ENCODE measurements at regions not wholly inside any gene's neighbourhood (a gene's known extent, or its start where the extent isn't known, plus 50 kb on each side); places are given as distances from the start of the nearest gene placed in this dataset.
A peak's percentile ranks its signal among the peaks of the same experiment; 100 is the strongest.

DNA sequence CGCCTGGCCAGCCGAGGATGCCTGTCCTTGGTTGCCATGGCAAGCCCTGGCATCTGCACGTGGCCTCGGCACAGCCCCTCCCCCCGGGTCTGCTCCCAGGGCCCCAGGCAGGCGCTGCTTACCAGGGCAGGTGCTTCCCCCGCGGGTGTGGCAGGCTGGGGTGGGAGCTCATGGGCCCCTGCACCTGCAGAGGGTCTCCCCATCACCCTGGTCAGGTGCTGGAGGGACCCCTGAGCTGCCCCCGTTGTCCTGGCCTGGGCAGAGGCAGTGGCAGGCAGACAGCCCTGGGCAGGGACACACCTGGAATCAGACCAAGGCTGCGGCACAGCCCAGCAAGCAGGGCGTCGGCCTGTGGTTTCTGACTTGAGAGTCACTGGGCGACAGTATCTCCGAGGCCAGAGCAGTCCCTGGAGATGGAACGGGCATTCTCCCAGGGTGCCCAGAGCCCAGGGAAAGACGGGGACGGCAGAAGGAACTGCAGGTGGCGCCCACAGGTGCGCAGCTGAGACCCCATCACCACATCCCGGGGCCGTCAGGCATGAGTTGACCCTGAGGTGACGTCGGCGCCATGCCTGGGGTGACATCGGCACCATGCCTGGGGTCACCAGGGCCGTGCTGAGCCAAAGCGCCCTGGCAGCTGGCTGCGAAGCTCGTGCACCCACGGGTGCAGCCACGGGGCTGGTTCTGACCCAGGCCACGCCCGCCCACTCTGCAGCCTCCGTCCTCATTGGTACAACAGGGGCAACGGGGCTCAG lies 56.1 kb upstream of the FBRSL1 start:
- peak in 2 of 5 donors; percentile 55 to 68 for DNase-seq
- TF ChIP-seq, protein P1, sequence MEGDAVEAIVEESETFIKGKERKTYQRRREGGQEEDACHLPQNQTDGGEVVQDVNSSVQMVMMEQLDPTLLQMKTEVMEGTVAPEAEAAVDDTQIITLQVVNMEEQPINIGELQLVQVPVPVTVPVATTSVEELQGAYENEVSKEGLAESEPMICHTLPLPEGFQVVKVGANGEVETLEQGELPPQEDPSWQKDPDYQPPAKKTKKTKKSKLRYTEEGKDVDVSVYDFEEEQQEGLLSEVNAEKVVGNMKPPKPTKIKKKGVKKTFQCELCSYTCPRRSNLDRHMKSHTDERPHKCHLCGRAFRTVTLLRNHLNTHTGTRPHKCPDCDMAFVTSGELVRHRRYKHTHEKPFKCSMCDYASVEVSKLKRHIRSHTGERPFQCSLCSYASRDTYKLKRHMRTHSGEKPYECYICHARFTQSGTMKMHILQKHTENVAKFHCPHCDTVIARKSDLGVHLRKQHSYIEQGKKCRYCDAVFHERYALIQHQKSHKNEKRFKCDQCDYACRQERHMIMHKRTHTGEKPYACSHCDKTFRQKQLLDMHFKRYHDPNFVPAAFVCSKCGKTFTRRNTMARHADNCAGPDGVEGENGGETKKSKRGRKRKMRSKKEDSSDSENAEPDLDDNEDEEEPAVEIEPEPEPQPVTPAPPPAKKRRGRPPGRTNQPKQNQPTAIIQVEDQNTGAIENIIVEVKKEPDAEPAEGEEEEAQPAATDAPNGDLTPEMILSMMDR (IDR thresholded peaks at IDR 0.05; ENCODE audit: borderline replicate concordance, extremely low read depth, insufficient read depth) = no peak
- Histone ChIP-seq H3K9me3 (ENCODE audit: control insufficient read depth in 2 of 3, insufficient read depth in 1 of 3, low read length in 3 of 3) (no peaks in the 10 kb centered on the region), H3K36me3 (ENCODE audit: control insufficient read depth in 2 of 3, insufficient read depth in 3 of 3, low read length in 3 of 3) (no peaks in the 10 kb centered on the region), H3K4me3 (ENCODE audit: low read length in 3 of 3) (no peak overlapping the region), H3K27ac (ENCODE audit: low read depth in 2 of 2, low read length in 2 of 2) (no peak overlapping the region), H3K27me3 (ENCODE audit: control insufficient read depth, insufficient read depth, low read length) (no peaks in the 10 kb centered on the region), H3K9ac (ENCODE audit: low read length in 3 of 3) (no peak overlapping the region), H3K4me1 (ENCODE audit: control insufficient read depth in 2 of 3, insufficient read depth in 2 of 3, low read depth in 1 of 3, low read length in 3 of 3) (peaks cover 0 to 10% (median 2%) of the 10 kb centered on the region in 3 donors)
- no peak for FAIRE-seq
- intact Hi-C loops (cut with DNase I) = no loop called here

DNA sequence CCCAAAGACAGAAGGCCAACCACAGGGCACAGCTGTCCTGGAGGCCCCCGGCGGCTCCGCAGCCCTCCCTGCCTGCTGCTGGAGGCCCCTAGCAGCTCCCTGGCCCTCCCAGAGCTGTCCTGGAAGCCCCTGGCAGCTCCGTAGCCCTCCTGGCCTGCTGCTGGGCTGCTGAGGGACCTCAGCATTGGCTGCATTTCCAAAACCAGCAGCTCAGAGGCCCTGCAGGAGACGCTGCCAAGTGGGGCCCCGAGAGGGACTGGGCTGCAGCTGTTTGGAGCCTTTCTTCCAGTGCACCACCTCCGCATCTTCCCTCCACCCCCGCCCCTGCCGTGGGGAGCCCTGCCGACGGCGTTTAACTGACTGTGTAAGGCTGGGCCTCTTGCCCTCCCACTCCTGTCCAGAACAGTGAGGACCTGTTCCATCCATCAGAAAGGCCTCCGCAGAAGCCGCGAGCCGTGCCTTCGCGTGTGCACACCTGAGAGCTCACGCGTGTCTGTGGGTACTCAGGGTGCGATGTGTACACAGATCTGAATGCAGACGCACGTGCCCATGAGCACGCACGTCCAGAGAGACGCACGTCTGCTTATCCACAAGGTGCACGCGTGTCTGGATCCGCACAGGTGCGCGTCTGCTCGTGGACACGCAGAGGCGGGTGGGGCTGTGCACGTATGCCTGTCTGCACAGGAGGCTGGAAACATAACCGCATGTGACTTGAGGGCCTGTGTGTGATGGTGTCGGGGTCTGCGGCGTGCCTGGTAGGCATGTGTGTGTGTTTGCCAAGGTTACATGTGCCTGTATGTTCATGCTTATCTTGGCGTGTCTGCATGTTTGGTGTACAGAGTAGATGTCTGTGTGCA lies 57.0 kb upstream of the FBRSL1 start:
- H3K9me3 ChIP-seq (ENCODE audit: control insufficient read depth in 2 of 3, insufficient read depth in 1 of 3, low read length in 3 of 3) = no peaks in the 10 kb centered on the region
- TF ChIP-seq, protein P1 (IDR thresholded peaks at IDR 0.05; ENCODE audit: borderline replicate concordance, extremely low read depth, insufficient read depth) = no peak
- no peaks in the 10 kb centered on the region for H3K27me3 ChIP-seq (ENCODE audit: control insufficient read depth, insufficient read depth, low read length)
- H3K9ac ChIP-seq (ENCODE audit: low read length in 3 of 3) = no peak overlapping the region
- peaks cover 0 to 10% (median 2%) of the 10 kb centered on the region in 3 donors for H3K4me1 ChIP-seq (ENCODE audit: control insufficient read depth in 2 of 3, insufficient read depth in 2 of 3, low read depth in 1 of 3, low read length in 3 of 3)
- DNase-seq (peak in 2 of 5 donors; percentile 64 to 86), FAIRE-seq (no peak)
- intact Hi-C loops (cut with DNase I) = no loop called here
- no peak overlapping the region for H3K27ac ChIP-seq (ENCODE audit: low read depth in 2 of 2, low read length in 2 of 2)
- H3K4me3 ChIP-seq (ENCODE audit: low read length in 3 of 3) = no peak overlapping the region
- no peaks in the 10 kb centered on the region for H3K36me3 ChIP-seq (ENCODE audit: control insufficient read depth in 2 of 3, insufficient read depth in 3 of 3, low read length in 3 of 3)

DNA sequence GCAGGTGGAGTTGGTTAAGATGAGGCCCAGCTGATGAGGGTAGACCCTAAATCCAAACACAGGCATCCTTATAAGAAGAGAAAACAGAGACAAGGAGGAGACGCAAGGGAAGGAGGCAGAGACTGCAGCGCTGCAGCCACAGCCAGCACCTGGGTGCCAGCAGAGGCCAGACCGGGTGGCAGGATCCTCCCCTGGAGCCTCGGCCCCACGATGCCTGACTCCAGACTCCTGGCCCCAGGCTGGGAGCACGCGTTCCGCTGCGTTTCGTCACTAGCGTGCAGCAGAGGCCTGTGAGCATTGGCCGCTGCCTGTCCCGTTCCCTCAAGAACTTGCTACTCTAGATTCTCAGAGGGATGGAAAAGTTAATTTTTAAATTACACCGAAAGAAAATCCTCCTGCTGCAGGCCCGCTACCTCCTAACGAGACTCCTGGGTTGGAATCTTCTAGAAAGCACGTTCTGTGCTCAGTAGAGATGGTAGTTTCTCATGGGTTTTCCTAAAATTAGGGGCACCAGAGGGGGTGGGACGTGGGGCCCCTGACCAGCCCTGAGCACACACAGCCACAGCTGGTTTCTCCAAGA lies 57.7 kb upstream of the FBRSL1 start:
- peaks cover 0 to 10% (median 2%) of the 10 kb centered on the region in 3 donors for H3K4me1 ChIP-seq (ENCODE audit: control insufficient read depth in 2 of 3, insufficient read depth in 2 of 3, low read depth in 1 of 3, low read length in 3 of 3)
- no peaks in the 10 kb centered on the region for H3K36me3 ChIP-seq (ENCODE audit: control insufficient read depth in 2 of 3, insufficient read depth in 3 of 3, low read length in 3 of 3)
- intact Hi-C loops (cut with DNase I) = no loop called here
- TF ChIP-seq, protein P1 (IDR thresholded peaks at IDR 0.05; ENCODE audit: borderline replicate concordance, extremely low read depth, insufficient read depth) = no peak
- H3K4me3 ChIP-seq (ENCODE audit: low read length in 3 of 3) = no peak overlapping the region
- H3K9ac ChIP-seq (ENCODE audit: low read length in 3 of 3) = no peak overlapping the region
- H3K9me3 ChIP-seq (ENCODE audit: control insufficient read depth in 2 of 3, insufficient read depth in 1 of 3, low read length in 3 of 3) = no peaks in the 10 kb centered on the region
- FAIRE-seq (no peak), DNase-seq (no peak)
- no peak overlapping the region for H3K27ac ChIP-seq (ENCODE audit: low read depth in 2 of 2, low read length in 2 of 2)
- no peaks in the 10 kb centered on the region for H3K27me3 ChIP-seq (ENCODE audit: control insufficient read depth, insufficient read depth, low read length)
